ENCODE measurements at regions not wholly inside any gene's neighbourhood (a gene's known extent, or its start where the extent isn't known, plus 50 kb on each side); places are given as distances from the start of the nearest gene placed in this dataset.

DNA sequence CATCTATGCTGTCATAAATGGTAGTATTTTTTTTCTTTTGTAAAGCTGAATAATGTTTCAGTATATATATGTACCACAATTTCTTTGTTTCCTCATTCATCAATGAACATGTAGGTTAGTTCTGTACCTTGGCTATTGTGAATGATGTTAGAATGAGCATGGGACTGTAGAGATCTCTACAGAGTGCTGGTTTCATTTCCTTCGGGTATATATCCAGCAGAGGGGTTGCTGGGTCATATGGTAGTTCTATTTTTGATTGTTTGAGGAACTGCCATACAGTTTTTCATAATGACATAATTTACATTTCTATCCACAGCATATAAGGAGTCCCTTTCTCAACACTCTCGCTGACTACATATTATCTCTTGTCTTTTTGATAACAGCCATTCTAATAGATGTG lies 243.5 kb downstream of the CDH7 start:
- TF ChIP-seq SP1 (CRISPR knock-in tag; conservative IDR thresholded peaks at IDR 0.05) (no peak), ETV6 (CRISPR knock-in tag; IDR thresholded peaks at IDR 0.05) (no peak), SMAD3 (CRISPR knock-in tag; IDR thresholded peaks at IDR 0.05; ENCODE audit: borderline replicate concordance) (no peak), TP53 (CRISPR knock-in tag; IDR thresholded peaks at IDR 0.05) (no peak), CREB1 (CRISPR knock-in tag; IDR thresholded peaks at IDR 0.05) (no peak), KAT7 (CRISPR knock-in tag; IDR thresholded peaks at IDR 0.05; ENCODE audit: borderline replicate concordance) (no peak), MYBL2 (CRISPR knock-in tag; IDR thresholded peaks at IDR 0.05) (no peak), NR1H2 (CRISPR knock-in tag; IDR thresholded peaks at IDR 0.05) (no peak), TEAD4 (CRISPR knock-in tag; IDR thresholded peaks at IDR 0.05) (no peak)
- TF ChIP-seq, protein P1, sequence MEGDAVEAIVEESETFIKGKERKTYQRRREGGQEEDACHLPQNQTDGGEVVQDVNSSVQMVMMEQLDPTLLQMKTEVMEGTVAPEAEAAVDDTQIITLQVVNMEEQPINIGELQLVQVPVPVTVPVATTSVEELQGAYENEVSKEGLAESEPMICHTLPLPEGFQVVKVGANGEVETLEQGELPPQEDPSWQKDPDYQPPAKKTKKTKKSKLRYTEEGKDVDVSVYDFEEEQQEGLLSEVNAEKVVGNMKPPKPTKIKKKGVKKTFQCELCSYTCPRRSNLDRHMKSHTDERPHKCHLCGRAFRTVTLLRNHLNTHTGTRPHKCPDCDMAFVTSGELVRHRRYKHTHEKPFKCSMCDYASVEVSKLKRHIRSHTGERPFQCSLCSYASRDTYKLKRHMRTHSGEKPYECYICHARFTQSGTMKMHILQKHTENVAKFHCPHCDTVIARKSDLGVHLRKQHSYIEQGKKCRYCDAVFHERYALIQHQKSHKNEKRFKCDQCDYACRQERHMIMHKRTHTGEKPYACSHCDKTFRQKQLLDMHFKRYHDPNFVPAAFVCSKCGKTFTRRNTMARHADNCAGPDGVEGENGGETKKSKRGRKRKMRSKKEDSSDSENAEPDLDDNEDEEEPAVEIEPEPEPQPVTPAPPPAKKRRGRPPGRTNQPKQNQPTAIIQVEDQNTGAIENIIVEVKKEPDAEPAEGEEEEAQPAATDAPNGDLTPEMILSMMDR (IDR thresholded peaks at IDR 0.05), result no peak
- TF ChIP-seq, protein P2, sequence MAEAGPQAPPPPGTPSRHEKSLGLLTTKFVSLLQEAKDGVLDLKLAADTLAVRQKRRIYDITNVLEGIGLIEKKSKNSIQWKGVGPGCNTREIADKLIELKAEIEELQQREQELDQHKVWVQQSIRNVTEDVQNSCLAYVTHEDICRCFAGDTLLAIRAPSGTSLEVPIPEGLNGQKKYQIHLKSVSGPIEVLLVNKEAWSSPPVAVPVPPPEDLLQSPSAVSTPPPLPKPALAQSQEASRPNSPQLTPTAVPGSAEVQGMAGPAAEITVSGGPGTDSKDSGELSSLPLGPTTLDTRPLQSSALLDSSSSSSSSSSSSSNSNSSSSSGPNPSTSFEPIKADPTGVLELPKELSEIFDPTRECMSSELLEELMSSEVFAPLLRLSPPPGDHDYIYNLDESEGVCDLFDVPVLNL (CRISPR knock-in tag; IDR thresholded peaks at IDR 0.05; ENCODE audit: borderline replicate concordance, low read depth), result no peak
- TF ChIP-seq, protein P3, sequence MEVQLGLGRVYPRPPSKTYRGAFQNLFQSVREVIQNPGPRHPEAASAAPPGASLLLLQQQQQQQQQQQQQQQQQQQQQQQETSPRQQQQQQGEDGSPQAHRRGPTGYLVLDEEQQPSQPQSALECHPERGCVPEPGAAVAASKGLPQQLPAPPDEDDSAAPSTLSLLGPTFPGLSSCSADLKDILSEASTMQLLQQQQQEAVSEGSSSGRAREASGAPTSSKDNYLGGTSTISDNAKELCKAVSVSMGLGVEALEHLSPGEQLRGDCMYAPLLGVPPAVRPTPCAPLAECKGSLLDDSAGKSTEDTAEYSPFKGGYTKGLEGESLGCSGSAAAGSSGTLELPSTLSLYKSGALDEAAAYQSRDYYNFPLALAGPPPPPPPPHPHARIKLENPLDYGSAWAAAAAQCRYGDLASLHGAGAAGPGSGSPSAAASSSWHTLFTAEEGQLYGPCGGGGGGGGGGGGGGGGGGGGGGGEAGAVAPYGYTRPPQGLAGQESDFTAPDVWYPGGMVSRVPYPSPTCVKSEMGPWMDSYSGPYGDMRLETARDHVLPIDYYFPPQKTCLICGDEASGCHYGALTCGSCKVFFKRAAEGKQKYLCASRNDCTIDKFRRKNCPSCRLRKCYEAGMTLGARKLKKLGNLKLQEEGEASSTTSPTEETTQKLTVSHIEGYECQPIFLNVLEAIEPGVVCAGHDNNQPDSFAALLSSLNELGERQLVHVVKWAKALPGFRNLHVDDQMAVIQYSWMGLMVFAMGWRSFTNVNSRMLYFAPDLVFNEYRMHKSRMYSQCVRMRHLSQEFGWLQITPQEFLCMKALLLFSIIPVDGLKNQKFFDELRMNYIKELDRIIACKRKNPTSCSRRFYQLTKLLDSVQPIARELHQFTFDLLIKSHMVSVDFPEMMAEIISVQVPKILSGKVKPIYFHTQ (CRISPR knock-in tag; IDR thresholded peaks at IDR 0.05), result no peak
- TF ChIP-seq, protein P4, sequence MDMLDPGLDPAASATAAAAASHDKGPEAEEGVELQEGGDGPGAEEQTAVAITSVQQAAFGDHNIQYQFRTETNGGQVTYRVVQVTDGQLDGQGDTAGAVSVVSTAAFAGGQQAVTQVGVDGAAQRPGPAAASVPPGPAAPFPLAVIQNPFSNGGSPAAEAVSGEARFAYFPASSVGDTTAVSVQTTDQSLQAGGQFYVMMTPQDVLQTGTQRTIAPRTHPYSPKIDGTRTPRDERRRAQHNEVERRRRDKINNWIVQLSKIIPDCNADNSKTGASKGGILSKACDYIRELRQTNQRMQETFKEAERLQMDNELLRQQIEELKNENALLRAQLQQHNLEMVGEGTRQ (CRISPR knock-in tag; IDR thresholded peaks at IDR 0.05), result no peak
- TF ChIP-seq, protein P5, sequence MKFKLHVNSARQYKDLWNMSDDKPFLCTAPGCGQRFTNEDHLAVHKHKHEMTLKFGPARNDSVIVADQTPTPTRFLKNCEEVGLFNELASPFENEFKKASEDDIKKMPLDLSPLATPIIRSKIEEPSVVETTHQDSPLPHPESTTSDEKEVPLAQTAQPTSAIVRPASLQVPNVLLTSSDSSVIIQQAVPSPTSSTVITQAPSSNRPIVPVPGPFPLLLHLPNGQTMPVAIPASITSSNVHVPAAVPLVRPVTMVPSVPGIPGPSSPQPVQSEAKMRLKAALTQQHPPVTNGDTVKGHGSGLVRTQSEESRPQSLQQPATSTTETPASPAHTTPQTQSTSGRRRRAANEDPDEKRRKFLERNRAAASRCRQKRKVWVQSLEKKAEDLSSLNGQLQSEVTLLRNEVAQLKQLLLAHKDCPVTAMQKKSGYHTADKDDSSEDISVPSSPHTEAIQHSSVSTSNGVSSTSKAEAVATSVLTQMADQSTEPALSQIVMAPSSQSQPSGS (CRISPR knock-in tag; IDR thresholded peaks at IDR 0.05; ENCODE audit: borderline replicate concordance, low read depth), result no peak

All from WTC11 (cell line).